Transverse colon (tissue), 4 donors: ENCODE measurements at regions not wholly inside any gene's neighbourhood (a gene's known extent, or its start where the extent isn't known, plus 50 kb on each side); places are given as distances from the start of the nearest gene placed in this dataset.

ENCODE experiments used
- DNase-seq: peaks from one replicate; pipeline ENCODE4 v3.0.0-alpha.2; 2019
- H3K27ac ChIP-seq, 4 donors: fragments of 200-600 bp; sonication (generic); 2 replicates each; pipeline ENCODE4 v1.5.1; 2016 to 2018; ENCODE audit warnings: inconsistent platforms in 4 of 4
- H3K27me3 ChIP-seq: fragments of 200-600 bp; sonication (generic); 2 replicates; pipeline ENCODE4 v1.5.1; 2017; ENCODE audit warnings: inconsistent platforms
- H3K36me3 ChIP-seq, 4 donors: fragments of 200-600 bp; sonication (generic); 2 replicates each; pipeline ENCODE4 v1.5.1; 2017 to 2019; ENCODE audit warnings: inconsistent platforms in 4 of 4
- H3K4me1 ChIP-seq, 4 donors: fragments of 200-600 bp; sonication (generic); 2 replicates each; pipeline ENCODE4 v1.5.1; 2017 to 2020; ENCODE audit warnings: inconsistent platforms in 4 of 4
- H3K4me3 ChIP-seq, 4 donors: fragments of 200-600 bp; sonication (generic); 1 replicate in 1 of 4; 2 replicates in 3 of 4; pipeline versions ENCODE4 v1.5.1 to v1.6.1; 2017 to 2019; ENCODE audit warnings: inconsistent platforms in 4 of 4
- H3K9me3 ChIP-seq, 2 donors: fragments of 200-600 bp; sonication (generic); 2 replicates each; pipeline ENCODE4 v1.5.1; 2017 to 2019; ENCODE audit warnings: inconsistent platforms in 2 of 2
- EP300 ChIP-seq: sonication (generic); formaldehyde crosslinking; IDR thresholded peaks from one replicate; pipeline ENCODE4 v1.6.1; 2017; ENCODE audit warnings: antibody characterized with exemption, low read depth
- POLR2A ChIP-seq: fragments of 450-650 bp; IDR thresholded peaks from one replicate; pipeline ENCODE4 v1.6.1; 2016; ENCODE audit warnings: antibody characterized with exemption, mild to moderate bottlenecking, moderate library complexity
- POLR2AphosphoS5 ChIP-seq, 3 donors: sonication (generic); formaldehyde crosslinking; IDR thresholded peaks; one replicate each; pipeline ENCODE4 v1.6.1; 2016; ENCODE audit warnings: antibody characterized with exemption in 3 of 3
- WGBS, 2 donors: methylation state at CpG; one replicate each; pipeline ENCODE4 v1.1.5; 2018; ENCODE audit warnings: low coverage in 1 of 2; 5-methylcytosine and 5-hydroxymethylcytosine counted together
- in situ Hi-C, 4 donors: fragments of 200-750 bp; cut with MboI; loops; one replicate each; pipeline versions ENCODE4 v1.15.0 to v1.15.1; 2017; ENCODE audit warnings: low sequenced_read_pairs in 3 of 4, low pct_ligation_motif_present in 1 of 4, low pct_unique_long_range_greater_than_20kb in 1 of 4
- intact Hi-C: fragments of 100-400 bp; cut with DNase I; formaldehyde crosslinking; loops from one replicate; pipeline ENCODE4 v1.15.1; 2023; ENCODE audit warnings: low total_unique reads
- TF ChIP-seq, protein P1 (sequence below), 5 experiments: fragments of 200-600 bp in 3 of 5; fragments of 450-650 bp in 2 of 5; sonication (generic) in 3 of 5; IDR thresholded peaks; 1 replicate in 2 of 5; 2 replicates in 3 of 5; pipeline ENCODE4 v1.5.1; 2016 to 2017; ENCODE audit warnings: antibody characterized with exemption in 5 of 5, inconsistent platforms in 3 of 5, mild to moderate bottlenecking in 2 of 5, moderate library complexity in 1 of 5

DNA sequence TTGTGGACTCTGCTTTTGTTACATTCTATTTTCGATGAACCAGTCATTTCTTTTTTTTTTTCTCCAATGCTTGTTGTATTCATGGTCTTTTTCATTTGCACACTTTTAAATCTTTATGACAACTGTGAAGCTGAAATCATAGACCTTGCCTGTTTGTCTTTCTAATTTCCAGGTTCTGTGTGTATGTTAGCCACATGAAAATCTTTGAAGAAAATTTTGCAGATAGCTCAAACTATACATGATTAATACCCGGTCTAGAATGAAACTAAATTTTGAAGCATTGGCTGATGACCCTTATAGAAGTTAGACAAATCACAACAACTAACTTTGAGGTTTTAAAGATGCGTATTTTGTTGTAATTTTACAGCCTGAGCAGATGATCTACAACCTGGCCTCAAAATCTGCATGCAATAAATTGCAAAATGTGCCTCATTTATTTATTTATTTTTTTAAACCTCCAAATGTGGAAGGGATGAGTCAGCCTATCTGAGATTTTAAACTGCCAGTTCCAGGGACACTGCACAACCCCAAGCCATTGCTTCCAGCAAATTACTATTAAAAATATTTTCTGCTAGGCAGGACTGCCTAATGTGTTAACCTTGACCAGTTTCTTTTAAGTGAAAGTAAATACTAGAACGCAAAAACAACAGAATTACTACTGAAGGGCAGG lies 96.3 kb upstream of the NAV3 start:
- WGBS, 2 donors, result 50 to 61% methylated on average over 4 of the region's 4 CpGs
- Histone ChIP-seq H3K36me3 (no peaks in the 10 kb centered on the region), H3K9me3 (no peaks in the 10 kb centered on the region), H3K4me3 (no peak overlapping the region), H3K27me3 (no peaks in the 10 kb centered on the region), H3K27ac (no peak overlapping the region), H3K4me1 (no peaks in the 10 kb centered on the region)
- in situ Hi-C loops (no loop called here), intact Hi-C loops (no loop called here)
- no peak for TF ChIP-seq POLR2AphosphoS5 (IDR thresholded peaks at IDR 0.05)
- no peak for TF ChIP-seq POLR2A
- no peak for TF ChIP-seq EP300
- TF ChIP-seq, protein P1, sequence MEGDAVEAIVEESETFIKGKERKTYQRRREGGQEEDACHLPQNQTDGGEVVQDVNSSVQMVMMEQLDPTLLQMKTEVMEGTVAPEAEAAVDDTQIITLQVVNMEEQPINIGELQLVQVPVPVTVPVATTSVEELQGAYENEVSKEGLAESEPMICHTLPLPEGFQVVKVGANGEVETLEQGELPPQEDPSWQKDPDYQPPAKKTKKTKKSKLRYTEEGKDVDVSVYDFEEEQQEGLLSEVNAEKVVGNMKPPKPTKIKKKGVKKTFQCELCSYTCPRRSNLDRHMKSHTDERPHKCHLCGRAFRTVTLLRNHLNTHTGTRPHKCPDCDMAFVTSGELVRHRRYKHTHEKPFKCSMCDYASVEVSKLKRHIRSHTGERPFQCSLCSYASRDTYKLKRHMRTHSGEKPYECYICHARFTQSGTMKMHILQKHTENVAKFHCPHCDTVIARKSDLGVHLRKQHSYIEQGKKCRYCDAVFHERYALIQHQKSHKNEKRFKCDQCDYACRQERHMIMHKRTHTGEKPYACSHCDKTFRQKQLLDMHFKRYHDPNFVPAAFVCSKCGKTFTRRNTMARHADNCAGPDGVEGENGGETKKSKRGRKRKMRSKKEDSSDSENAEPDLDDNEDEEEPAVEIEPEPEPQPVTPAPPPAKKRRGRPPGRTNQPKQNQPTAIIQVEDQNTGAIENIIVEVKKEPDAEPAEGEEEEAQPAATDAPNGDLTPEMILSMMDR (IDR thresholded peaks at IDR 0.05), result no peak
- no peak for DNase-seq

DNA sequence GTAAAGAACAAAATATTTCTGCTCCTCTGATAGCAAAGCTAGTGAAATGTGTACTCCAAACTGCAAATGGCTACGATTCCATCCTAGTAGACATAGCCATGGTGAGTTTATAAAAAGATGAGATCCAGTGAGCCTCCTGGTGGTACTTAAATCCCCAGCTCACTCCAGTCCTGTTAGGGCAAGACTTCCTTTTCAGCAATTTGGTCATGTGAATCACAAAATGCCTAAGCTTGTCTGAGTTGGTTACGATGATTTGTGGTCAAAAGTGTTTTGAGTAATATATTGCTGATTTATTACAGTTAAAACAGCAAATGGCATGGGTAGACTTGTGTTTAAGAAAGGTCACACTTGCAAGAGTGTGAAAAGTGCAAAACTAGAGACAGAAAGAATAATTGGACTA lies 102.7 kb upstream of the NAV3 start:
- Histone ChIP-seq H3K27ac (no peak overlapping the region), H3K4me3 (no peak overlapping the region), H3K36me3 (no peaks in the 10 kb centered on the region), H3K27me3 (no peaks in the 10 kb centered on the region), H3K9me3 (no peaks in the 10 kb centered on the region), H3K4me1 (no peaks in the 10 kb centered on the region)
- TF ChIP-seq EP300, result no peak
- TF ChIP-seq, protein P1 (IDR thresholded peaks at IDR 0.05), result no peak
- TF ChIP-seq POLR2AphosphoS5 (IDR thresholded peaks at IDR 0.05), result no peak
- no peak for TF ChIP-seq POLR2A
- in situ Hi-C loops, result loop anchor here in 3 of 4 donors (10.0 kb wide), 2 partner anchors 187 to 197 kb away; no protein-coding TSS in a partner anchor
- WGBS, 2 donors, result 65 to 88% methylated on average over 2 of the region's 2 CpGs
- no peak for DNase-seq
- intact Hi-C loops, result loop anchor here (5.0 kb wide), 1 partner anchor 194 kb away; no protein-coding TSS in a partner anchor

DNA sequence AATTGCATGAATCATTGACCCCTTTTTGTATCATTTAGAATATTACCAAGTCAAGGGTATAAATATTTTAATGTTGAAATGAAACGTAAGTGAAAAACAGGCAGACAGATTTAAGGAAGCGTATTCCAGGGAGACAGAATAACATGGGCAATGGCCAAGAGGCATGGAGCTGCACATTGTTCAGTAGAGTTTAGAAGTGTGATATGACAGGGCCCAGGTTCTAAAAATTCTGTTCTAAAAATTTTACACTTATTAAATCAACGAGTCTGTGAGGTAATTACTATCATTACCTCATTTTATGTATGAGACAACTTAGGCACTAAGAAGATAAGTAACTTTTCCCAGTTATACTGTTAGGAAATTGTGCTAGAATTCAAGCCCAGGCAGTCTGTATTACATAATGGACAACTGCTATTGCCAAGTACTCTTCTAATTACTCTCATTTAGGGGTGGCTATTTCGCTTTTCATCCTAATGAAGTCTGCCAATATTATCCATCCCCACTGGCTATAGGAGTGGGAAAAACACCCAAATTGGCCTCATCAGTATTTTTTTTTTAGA lies 103.2 kb upstream of the NAV3 start:
- Histone ChIP-seq H3K4me1 (no peaks in the 10 kb centered on the region), H3K4me3 (no peak overlapping the region), H3K9me3 (no peaks in the 10 kb centered on the region), H3K36me3 (no peaks in the 10 kb centered on the region), H3K27ac (no peak overlapping the region), H3K27me3 (no peaks in the 10 kb centered on the region)
- DNase-seq, result no peak
- intact Hi-C loops, result loop anchor here (5.0 kb wide), 1 partner anchor 195 kb away; no protein-coding TSS in a partner anchor
- TF ChIP-seq POLR2A, result no peak
- TF ChIP-seq EP300, result no peak
- TF ChIP-seq POLR2AphosphoS5 (IDR thresholded peaks at IDR 0.05), result no peak
- TF ChIP-seq, protein P1 (IDR thresholded peaks at IDR 0.05), result no peak
- 77 to 78% methylated on average over 4 of the region's 4 CpGs for WGBS, 2 donors
- in situ Hi-C loops, result loop anchor here in 3 of 4 donors (10.0 kb wide), 2 partner anchors 187 to 197 kb away; no protein-coding TSS in a partner anchor

DNA sequence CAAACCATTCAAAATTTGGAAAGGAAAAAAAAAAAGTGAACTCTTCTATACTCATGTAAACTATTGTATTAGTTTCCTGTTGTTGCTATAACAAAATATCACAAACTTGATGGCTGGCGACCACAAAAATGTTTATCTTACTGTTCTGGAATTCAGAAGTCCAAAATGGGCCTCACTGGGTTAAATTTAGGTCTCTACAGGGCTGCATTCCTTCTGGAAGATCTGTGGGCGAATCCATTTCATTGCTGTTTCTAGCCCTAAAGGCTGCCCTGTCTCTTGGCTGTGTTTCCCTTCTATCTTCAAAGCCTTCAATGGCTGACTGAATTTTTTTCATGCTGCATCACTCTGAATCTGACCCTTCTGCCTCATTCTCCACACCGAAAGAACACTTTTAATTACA lies 105.1 kb upstream of the NAV3 start:
- in situ Hi-C loops, result loop anchor here in 3 of 4 donors (10.0 kb wide), 2 partner anchors 189 to 199 kb away; no protein-coding TSS in a partner anchor
- no peak for DNase-seq
- Histone ChIP-seq H3K4me1 (no peaks in the 10 kb centered on the region), H3K27ac (no peak overlapping the region), H3K36me3 (no peaks in the 10 kb centered on the region), H3K9me3 (no peaks in the 10 kb centered on the region), H3K27me3 (no peaks in the 10 kb centered on the region), H3K4me3 (no peak overlapping the region)
- TF ChIP-seq, protein P1 (IDR thresholded peaks at IDR 0.05), result no peak
- intact Hi-C loops, result loop anchor here (5.0 kb wide), 1 partner anchor 197 kb away; no protein-coding TSS in a partner anchor
- 63 to 77% methylated on average over 3 of the region's 3 CpGs for WGBS, 2 donors
